ENCODE measurements at regions not wholly inside any gene's neighbourhood (a gene's known extent, or its start where the extent isn't known, plus 50 kb on each side); places are given as distances from the start of the nearest gene placed in this dataset.

- Histone ChIP-seq H3K9me3 (no peaks in the 10 kb centered on the region), H3K4me3 (no peak overlapping the region), H3K4me1 (no peaks in the 10 kb centered on the region), H3K27ac (no peak overlapping the region), H3K36me3 (no peaks in the 10 kb centered on the region), H3K27me3 (no peaks in the 10 kb centered on the region)
- 52 to 64% methylated on average over 2 of the region's 2 CpGs for WGBS, 2 donors (ENCODE audit: low coverage in 1 of 2)
- DNase-seq = no peak
- TF ChIP-seq, protein P1, sequence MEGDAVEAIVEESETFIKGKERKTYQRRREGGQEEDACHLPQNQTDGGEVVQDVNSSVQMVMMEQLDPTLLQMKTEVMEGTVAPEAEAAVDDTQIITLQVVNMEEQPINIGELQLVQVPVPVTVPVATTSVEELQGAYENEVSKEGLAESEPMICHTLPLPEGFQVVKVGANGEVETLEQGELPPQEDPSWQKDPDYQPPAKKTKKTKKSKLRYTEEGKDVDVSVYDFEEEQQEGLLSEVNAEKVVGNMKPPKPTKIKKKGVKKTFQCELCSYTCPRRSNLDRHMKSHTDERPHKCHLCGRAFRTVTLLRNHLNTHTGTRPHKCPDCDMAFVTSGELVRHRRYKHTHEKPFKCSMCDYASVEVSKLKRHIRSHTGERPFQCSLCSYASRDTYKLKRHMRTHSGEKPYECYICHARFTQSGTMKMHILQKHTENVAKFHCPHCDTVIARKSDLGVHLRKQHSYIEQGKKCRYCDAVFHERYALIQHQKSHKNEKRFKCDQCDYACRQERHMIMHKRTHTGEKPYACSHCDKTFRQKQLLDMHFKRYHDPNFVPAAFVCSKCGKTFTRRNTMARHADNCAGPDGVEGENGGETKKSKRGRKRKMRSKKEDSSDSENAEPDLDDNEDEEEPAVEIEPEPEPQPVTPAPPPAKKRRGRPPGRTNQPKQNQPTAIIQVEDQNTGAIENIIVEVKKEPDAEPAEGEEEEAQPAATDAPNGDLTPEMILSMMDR (IDR thresholded peaks at IDR 0.05) = no peak
- TF ChIP-seq POLR2A (IDR thresholded peaks at IDR 0.05) = no peak
- no peak for TF ChIP-seq EP300 (IDR thresholded peaks at IDR 0.05; ENCODE audit: low read depth)
- in situ Hi-C loops (cut with MboI; ENCODE audit: low pct_ligation_motif_present in 1 of 4, low pct_unique_long_range_greater_than_20kb in 1 of 4, low sequenced_read_pairs in 3 of 4) = no loop called here
- intact Hi-C loops (cut with DNase I; ENCODE audit: low total_unique reads) = no loop called here
Measured at GRCh38 chr2:220337611-220338440, 710.4 kb downstream of the SLC4A3 start.

DNA sequence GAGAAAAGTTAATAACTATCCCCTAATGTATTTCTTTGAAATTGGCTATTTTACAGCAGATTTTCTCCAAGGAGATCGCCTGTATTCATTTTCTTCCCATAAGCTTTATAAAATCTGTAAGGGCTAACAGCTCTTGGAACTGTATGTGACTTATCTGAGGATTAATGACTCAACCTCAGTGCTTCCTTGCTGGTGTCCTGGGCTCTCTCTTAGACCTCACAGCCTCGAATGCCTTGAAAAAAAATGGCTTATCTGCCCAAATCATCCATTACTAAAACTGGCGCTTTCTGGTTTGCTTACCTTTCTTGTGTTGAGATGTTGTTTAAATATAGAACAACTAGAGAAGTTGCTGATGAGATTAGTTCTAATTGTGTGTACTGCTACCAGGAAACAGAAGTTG lies 713.6 kb downstream of the SLC4A3 start:
- Histone ChIP-seq H3K9me3 (no peaks in the 10 kb centered on the region), H3K36me3 (no peaks in the 10 kb centered on the region), H3K4me1 (no peaks in the 10 kb centered on the region), H3K27ac (no peak overlapping the region), H3K27me3 (no peaks in the 10 kb centered on the region), H3K4me3 (no peak overlapping the region)
- 48 to 61% methylated on average over 3 of the region's 3 CpGs for WGBS, 2 donors (ENCODE audit: low coverage in 1 of 2)
- TF ChIP-seq POLR2AphosphoS5 (IDR thresholded peaks at IDR 0.05) (no peak), POLR2A (IDR thresholded peaks at IDR 0.05) (no peak), EP300 (IDR thresholded peaks at IDR 0.05; ENCODE audit: low read depth) (no peak)
- TF ChIP-seq, protein P1 (IDR thresholded peaks at IDR 0.05) = no peak
- intact Hi-C loops (cut with DNase I; ENCODE audit: low total_unique reads) = no loop called here
- DNase-seq = no peak
- in situ Hi-C loops (cut with MboI; ENCODE audit: low pct_ligation_motif_present in 1 of 4, low pct_unique_long_range_greater_than_20kb in 1 of 4, low sequenced_read_pairs in 3 of 4) = no loop called here

GRCh38 chr2:220346919-220347318 lies 719.5 kb downstream of the SLC4A3 start:
- 82 to 83% methylated on average over 1 of the region's 1 CpG for WGBS, 2 donors (ENCODE audit: low coverage in 1 of 2)
- H3K9me3 ChIP-seq = no peaks in the 10 kb centered on the region
- no peak for DNase-seq
- no peak overlapping the region for H3K27ac ChIP-seq
- no peaks in the 10 kb centered on the region for H3K36me3 ChIP-seq
- TF ChIP-seq POLR2A (IDR thresholded peaks at IDR 0.05) = no peak
- no peak for TF ChIP-seq EP300 (IDR thresholded peaks at IDR 0.05; ENCODE audit: low read depth)
- TF ChIP-seq, protein P1 (IDR thresholded peaks at IDR 0.05) = no peak
- no peak for TF ChIP-seq POLR2AphosphoS5 (IDR thresholded peaks at IDR 0.05)
- intact Hi-C loops (cut with DNase I; ENCODE audit: low total_unique reads) = no loop called here
- in situ Hi-C loops (cut with MboI; ENCODE audit: low pct_ligation_motif_present in 1 of 4, low pct_unique_long_range_greater_than_20kb in 1 of 4, low sequenced_read_pairs in 3 of 4) = no loop called here
- H3K4me1 ChIP-seq = no peaks in the 10 kb centered on the region
- no peak overlapping the region for H3K4me3 ChIP-seq
- H3K27me3 ChIP-seq = no peaks in the 10 kb centered on the region

GRCh38 chr2:220347626-220348025 lies 720.2 kb downstream of the SLC4A3 start:
- H3K27ac ChIP-seq = no peak overlapping the region
- H3K36me3 ChIP-seq = no peaks in the 10 kb centered on the region
- no peaks in the 10 kb centered on the region for H3K27me3 ChIP-seq
- DNase-seq = no peak
- no peak overlapping the region for H3K4me3 ChIP-seq
- intact Hi-C loops (cut with DNase I; ENCODE audit: low total_unique reads) = no loop called here
- H3K4me1 ChIP-seq = no peaks in the 10 kb centered on the region
- in situ Hi-C loops (cut with MboI; ENCODE audit: low pct_ligation_motif_present in 1 of 4, low pct_unique_long_range_greater_than_20kb in 1 of 4, low sequenced_read_pairs in 3 of 4) = no loop called here
- 69% methylated on average over 2 of the region's 2 CpGs; no CpG with 5 or more reads in 1 of the 2 donors for WGBS, 2 donors (ENCODE audit: low coverage in 1 of 2)
- TF ChIP-seq, protein P1 (IDR thresholded peaks at IDR 0.05) = no peak
- TF ChIP-seq POLR2A (IDR thresholded peaks at IDR 0.05) (no peak), EP300 (IDR thresholded peaks at IDR 0.05; ENCODE audit: low read depth) (no peak), POLR2AphosphoS5 (IDR thresholded peaks at IDR 0.05) (no peak)
- H3K9me3 ChIP-seq = no peaks in the 10 kb centered on the region

Measured in transverse colon (tissue), 4 donors.